ENCODE measurements at regions not wholly inside any gene's neighbourhood (a gene's known extent, or its start where the extent isn't known, plus 50 kb on each side); places are given as distances from the start of the nearest gene placed in this dataset.

GRCh38 chr12:13597166-13597565 is 384.2 kb downstream of the GRIN2B start:
- no peak for TF ChIP-seq CTCF (IDR thresholded peaks at IDR 0.05; ENCODE audit: insufficient read depth, low read length)
- TF ChIP-seq POLR2AphosphoS5 (IDR thresholded peaks at IDR 0.05; ENCODE audit: low read depth): no peak
- TF ChIP-seq REST (IDR thresholded peaks at IDR 0.05; ENCODE audit: insufficient replicate concordance, low read depth): no peak
- no peak for TF ChIP-seq GABPA (IDR thresholded peaks at IDR 0.05; ENCODE audit: low read depth)
